Activated T-helper 2 cell treated with anti-CD3 and anti-CD28 coated beads, Interferon-gamma antibody, Interleukin-2, Interleukin-4, amounts not matched to agents 10 μg/mL and 5 μg/mL and 100 μg/mL, durations not matched to agents 14 hours and 24 hours and 36 hours (primary cell): ENCODE measurements at regions not wholly inside any gene's neighbourhood (a gene's known extent, or its start where the extent isn't known, plus 50 kb on each side); places are given as distances from the start of the nearest gene placed in this dataset.
A peak's percentile ranks its signal among the peaks of the same experiment; 100 is the strongest.

Experiments used
- DNase-seq: peaks from one replicate; pipeline ENCODE4 v3.0.0; 2021; ENCODE audit warnings: low spot score
- H3K27ac Mint-ChIP-seq: one replicate; pipeline ENCODE4 v1.8.0; 2021; ENCODE audit warnings: mixed read lengths
- H3K27me3 Mint-ChIP-seq: one replicate; pipeline ENCODE4 v1.8.0; 2021; ENCODE audit warnings: low read depth, mixed read lengths
- H3K36me3 Mint-ChIP-seq: one replicate; pipeline ENCODE4 v1.8.0; 2021; ENCODE audit warnings: low read depth, mixed read lengths
- H3K4me1 Mint-ChIP-seq: one replicate; pipeline ENCODE4 v1.8.0; 2021; ENCODE audit warnings: low read depth, mixed read lengths
- H3K4me3 Mint-ChIP-seq: one replicate; pipeline ENCODE4 v1.8.0; 2021; ENCODE audit warnings: low read depth, mild to moderate bottlenecking, moderate library complexity, mixed read lengths
- H3K9me3 Mint-ChIP-seq: one replicate; pipeline ENCODE4 v1.8.0; 2021; ENCODE audit warnings: mixed read lengths
- intact Hi-C: fragments of 100-400 bp; cut with micrococcal nuclease; formaldehyde crosslinking; loops from one replicate; pipeline ENCODE4 v1.15.1; 2023

DNA sequence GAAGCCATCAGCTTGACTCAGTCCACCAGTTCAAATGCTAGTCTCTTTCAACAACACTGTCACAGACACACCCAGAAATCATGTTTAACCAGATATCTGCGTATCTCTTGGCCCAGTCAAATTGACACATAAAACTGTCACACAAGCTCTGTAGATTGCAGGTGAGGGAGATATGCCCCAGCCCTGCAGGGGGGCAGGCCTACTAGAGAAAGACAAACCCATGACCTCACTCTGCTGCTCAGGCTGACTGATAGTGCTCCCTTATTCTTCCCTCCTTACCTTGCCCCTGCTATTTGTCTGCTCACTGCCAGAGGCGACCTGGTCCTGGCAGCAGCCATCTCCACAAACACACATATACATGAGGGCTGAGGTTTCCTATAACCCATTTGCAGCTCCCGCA lies 351.3 kb downstream of the DRD1 start:
- no peak overlapping the region for H3K4me3 Mint-ChIP-seq
- no peaks in the 10 kb centered on the region for H3K9me3 Mint-ChIP-seq
- no peak overlapping the region for H3K27ac Mint-ChIP-seq
- H3K36me3 Mint-ChIP-seq = no peaks in the 10 kb centered on the region
- no peaks in the 10 kb centered on the region for H3K27me3 Mint-ChIP-seq
- H3K4me1 Mint-ChIP-seq = no peaks in the 10 kb centered on the region
- no peak for DNase-seq
- intact Hi-C loops = no loop called here

DNA sequence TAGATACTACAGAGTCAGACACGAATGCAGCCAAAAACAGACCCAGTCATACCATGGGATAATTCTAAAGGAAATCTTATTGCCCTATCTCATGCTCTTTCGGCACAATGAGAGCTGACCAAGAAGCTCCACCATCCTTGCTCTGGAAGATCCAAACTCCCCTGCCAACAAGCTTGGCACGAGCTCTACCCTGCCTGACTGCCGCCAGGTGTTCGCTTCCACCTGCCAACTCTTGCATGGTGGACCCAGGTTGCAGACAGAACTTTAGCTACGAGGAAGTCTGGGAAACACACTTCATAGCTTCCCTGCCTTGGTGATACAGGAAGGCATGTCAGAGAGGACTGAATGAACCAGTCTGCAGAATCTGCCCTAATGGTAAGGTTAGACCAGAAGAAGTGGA lies 355.0 kb downstream of the DRD1 start:
- intact Hi-C loops = no loop called here
- no peak for DNase-seq
- no peaks in the 10 kb centered on the region for H3K9me3 Mint-ChIP-seq
- H3K27ac Mint-ChIP-seq = no peak overlapping the region
- H3K4me1 Mint-ChIP-seq = no peaks in the 10 kb centered on the region
- H3K36me3 Mint-ChIP-seq = no peaks in the 10 kb centered on the region
- no peak overlapping the region for H3K4me3 Mint-ChIP-seq
- no peaks in the 10 kb centered on the region for H3K27me3 Mint-ChIP-seq

DNA sequence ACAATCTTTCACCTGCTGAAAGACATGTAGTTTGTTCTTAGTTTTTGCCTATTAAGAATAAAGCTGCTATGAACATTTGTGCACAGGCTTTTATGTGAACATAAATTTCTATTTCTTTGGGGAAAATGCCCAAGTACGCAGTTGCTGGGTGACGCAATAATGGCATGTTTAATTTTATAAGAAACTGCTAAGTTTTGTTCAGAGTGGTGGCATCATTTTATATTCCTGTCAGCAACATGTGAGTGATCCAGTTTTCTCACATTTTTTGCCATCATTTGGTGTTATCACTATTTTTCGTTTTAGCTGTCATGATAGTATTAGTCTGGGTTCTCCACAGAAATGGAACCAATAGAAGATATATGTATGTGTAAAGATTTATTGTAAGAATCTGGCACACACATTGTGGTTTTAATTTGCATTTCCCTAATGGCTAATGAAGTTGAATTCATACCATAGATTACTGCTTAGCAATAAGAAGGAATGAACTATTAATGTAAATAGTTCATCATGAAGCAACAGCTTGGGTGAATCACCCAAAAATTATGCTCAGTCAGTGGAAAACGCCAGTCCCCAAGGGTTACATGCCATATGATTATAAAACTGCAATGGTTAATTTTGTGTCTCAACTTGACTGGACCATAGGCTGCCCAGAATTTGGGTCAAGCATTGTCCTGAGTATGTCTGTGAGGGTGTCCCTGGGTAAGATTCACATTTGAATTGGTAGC lies 358.6 kb downstream of the MSX2 start:
- intact Hi-C loops = no loop called here
- DNase-seq = no peak
- no peaks in the 10 kb centered on the region for H3K27me3 Mint-ChIP-seq
- no peak overlapping the region for H3K27ac Mint-ChIP-seq
- H3K4me3 Mint-ChIP-seq = no peak overlapping the region
- H3K4me1 Mint-ChIP-seq = no peaks in the 10 kb centered on the region
- H3K9me3 Mint-ChIP-seq = no peaks in the 10 kb centered on the region
- H3K36me3 Mint-ChIP-seq = no peaks in the 10 kb centered on the region

DNA sequence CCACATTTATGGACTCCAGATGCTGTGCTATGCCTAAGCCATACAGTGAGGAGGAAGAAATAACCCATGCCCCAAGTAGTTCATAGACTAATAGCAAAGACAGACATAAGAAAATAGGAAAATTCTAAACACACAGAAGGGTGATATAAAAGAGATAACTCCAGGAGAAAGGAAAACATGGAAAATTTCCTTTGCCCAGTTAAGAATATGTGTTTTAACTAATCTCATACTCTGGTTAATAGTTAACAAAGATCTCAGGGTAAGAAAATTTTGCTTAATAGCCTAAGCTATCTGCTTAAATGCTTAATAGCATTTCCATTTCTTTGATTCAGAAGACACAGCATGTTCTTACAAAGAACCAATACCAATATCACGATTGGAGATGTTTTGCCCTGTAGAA lies 358.0 kb downstream of the MSX2 start:
- no peak for DNase-seq
- Mint-ChIP-seq H3K4me1 (no peaks in the 10 kb centered on the region), H3K4me3 (no peak overlapping the region), H3K27me3 (no peaks in the 10 kb centered on the region), H3K9me3 (no peaks in the 10 kb centered on the region), H3K36me3 (no peaks in the 10 kb centered on the region), H3K27ac (no peak overlapping the region)
- intact Hi-C loops = no loop called here

DNA sequence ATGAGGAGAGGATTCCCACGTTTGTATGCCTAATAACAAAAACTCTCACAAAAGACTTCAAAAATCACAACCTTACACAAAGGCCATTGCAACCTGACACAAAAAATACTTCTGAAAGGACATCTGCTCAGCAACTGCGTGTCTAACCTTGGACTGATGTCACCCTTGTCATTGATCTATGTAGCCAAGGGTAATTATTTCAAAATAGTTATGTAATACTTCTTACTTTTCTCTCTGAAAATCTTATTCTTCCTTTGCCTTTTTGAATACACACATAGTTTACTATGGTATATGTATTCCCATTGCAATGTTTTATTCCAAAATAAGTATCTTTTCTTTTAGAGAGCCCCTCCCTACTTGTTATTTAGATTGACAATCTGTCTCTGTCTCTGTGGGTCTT lies 355.3 kb downstream of the MSX2 start:
- Mint-ChIP-seq H3K36me3 (no peaks in the 10 kb centered on the region), H3K27ac (no peak overlapping the region), H3K9me3 (no peaks in the 10 kb centered on the region), H3K4me1 (no peaks in the 10 kb centered on the region), H3K4me3 (no peak overlapping the region), H3K27me3 (no peaks in the 10 kb centered on the region)
- DNase-seq = no peak
- intact Hi-C loops = no loop called here

DNA sequence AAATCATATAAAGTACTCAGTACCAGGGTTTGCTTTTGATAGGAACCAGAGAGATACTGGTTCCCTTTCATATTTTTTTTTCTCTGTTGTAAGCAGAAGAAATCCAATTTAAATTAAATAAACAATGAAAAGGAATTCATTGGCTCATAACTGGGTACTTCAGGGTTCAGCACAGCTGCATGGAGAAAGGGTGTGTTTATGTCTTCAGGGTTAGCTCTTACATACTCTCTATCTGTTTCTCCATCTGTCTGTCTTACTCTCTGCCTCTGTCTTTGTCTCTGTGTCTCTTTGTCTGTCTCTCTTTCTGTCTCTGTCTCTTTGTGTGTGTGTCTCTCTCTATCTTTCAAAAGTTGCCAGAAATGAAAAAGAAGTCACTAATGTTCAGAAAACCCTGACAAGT lies 345.9 kb downstream of the MSX2 start:
- Mint-ChIP-seq H3K9me3 (no peaks in the 10 kb centered on the region), H3K4me3 (no peak overlapping the region), H3K27me3 (no peaks in the 10 kb centered on the region), H3K36me3 (no peaks in the 10 kb centered on the region), H3K27ac (no peak overlapping the region), H3K4me1 (no peaks in the 10 kb centered on the region)
- intact Hi-C loops = no loop called here
- no peak for DNase-seq

DNA sequence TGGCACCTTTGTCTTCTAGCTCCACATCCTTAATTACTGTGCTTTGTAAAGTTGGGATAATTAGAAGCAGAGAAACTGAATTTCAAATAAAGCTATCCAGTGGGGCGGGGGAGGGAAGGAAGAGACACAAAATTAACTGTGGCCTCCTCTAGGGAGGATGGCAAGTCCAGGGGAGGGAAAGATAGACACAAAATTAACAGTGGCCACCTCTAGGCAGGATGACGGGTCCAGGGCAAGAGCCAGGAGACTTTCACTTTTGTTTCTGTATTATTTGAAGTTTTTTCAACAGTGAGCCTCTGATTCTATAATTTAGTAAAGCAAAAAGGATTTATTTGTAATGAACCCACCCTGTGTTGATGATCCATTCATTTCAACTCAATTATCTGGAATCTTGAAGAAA lies 335.9 kb downstream of the MSX2 start:
- H3K4me3 Mint-ChIP-seq = peak overlapping the region; percentile 63
- H3K27me3 Mint-ChIP-seq = peaks cover 24% of the 10 kb centered on the region
- peaks cover 8% of the 10 kb centered on the region for H3K4me1 Mint-ChIP-seq
- intact Hi-C loops = no loop called here
- H3K36me3 Mint-ChIP-seq = no peaks in the 10 kb centered on the region
- no peak for DNase-seq
- no peak overlapping the region for H3K27ac Mint-ChIP-seq
- no peaks in the 10 kb centered on the region for H3K9me3 Mint-ChIP-seq

DNA sequence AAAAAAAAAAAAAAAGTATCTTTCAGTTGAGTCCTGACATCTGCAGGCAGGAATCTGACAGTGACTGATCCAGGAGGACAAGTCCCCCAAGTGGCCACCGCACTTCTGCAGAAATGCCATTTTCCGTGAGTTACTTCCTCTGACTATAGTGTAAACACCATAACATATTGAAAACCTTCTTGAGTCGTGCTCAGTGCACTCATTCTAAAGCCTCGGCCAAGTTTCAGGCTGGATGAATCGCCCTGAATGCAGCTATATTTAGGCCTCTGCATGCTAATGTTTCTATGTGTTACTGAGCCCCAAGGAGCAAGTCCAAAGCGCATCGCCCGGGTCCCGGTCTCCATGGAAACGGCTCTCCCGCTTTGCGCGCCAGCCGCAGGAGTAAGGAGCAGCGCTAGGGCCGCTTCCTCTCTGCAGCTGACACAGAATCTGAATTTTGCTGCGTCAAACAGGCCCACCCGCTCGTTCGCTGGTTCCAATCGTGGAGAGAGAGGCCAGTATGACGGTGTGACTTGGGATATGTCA lies 335.4 kb downstream of the MSX2 start:
- H3K27me3 Mint-ChIP-seq = peaks cover 24% of the 10 kb centered on the region
- H3K4me3 Mint-ChIP-seq = peak overlapping the region; percentile 63
- intact Hi-C loops = no loop called here
- no peak overlapping the region for H3K27ac Mint-ChIP-seq
- no peaks in the 10 kb centered on the region for H3K9me3 Mint-ChIP-seq
- H3K4me1 Mint-ChIP-seq = peaks cover 8% of the 10 kb centered on the region
- no peak for DNase-seq
- no peaks in the 10 kb centered on the region for H3K36me3 Mint-ChIP-seq

DNA sequence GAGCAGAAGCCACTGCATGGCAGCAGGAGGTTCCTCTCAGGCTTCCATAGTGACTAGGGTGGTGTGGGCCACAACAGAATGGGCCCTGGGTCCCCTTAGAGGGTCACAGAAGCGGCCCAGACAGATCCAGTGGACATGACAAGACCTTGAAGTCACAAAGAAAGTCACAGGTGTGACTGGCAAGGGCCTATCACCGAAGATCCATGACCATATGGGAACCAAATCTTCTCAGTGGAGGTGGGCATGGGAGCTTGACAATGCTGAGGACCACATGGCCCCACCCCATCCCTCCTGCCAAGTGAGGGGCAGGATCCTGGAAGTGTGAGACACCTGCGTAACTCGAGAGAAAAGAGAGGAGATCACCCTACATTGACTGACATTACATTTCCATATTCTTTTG lies 332.4 kb downstream of the MSX2 start:
- H3K4me1 Mint-ChIP-seq = peaks cover 8% of the 10 kb centered on the region
- H3K9me3 Mint-ChIP-seq = no peaks in the 10 kb centered on the region
- peaks cover 22% of the 10 kb centered on the region for H3K27me3 Mint-ChIP-seq
- no peak overlapping the region for H3K27ac Mint-ChIP-seq
- no peak overlapping the region for H3K4me3 Mint-ChIP-seq
- DNase-seq = no peak
- intact Hi-C loops = no loop called here
- H3K36me3 Mint-ChIP-seq = no peaks in the 10 kb centered on the region

DNA sequence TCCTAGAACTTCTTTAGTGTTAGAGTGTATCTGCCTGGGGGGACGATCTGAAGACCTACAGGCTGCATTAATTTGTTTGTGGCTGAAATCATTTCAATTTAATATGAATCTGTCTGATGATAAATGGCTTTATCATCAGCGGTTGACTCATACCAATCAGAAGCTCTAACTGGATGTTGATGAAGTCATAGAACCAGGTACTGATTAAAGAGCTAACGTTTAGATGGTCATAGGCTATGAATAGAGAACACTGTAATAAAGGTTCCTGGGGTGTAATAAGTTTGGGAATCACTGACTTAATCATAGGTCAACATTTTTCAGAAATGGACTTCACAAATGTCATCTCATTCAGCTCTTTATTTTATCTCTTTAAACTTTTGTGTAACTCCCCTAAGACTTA lies 329.9 kb downstream of the MSX2 start:
- Mint-ChIP-seq H3K27me3 (peaks cover 11% of the 10 kb centered on the region), H3K27ac (no peak overlapping the region), H3K9me3 (no peaks in the 10 kb centered on the region), H3K4me1 (no peaks in the 10 kb centered on the region), H3K36me3 (no peaks in the 10 kb centered on the region), H3K4me3 (no peak overlapping the region)
- intact Hi-C loops = no loop called here
- no peak for DNase-seq

DNA sequence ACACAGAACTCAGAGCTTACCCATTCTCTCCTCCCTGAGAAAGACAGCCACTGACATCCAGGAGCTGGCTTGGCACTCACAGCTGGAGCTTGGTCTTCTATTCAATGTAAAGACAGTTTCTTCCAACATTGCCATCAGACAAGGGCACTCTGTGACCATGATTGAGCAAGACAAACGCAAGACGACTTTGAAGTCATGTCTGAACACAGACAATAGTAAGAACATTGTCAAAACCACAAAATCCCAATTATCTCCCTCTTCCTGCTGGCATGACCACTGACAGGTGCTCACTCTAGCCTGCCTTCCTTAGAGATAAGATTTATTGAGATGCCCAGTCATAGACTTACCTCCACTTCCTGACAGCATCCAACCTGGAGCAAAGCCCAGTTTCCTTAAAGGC lies 328.0 kb downstream of the MSX2 start:
- Mint-ChIP-seq H3K9me3 (no peaks in the 10 kb centered on the region), H3K4me3 (no peak overlapping the region), H3K27me3 (peaks cover 2% of the 10 kb centered on the region), H3K27ac (no peak overlapping the region), H3K4me1 (no peaks in the 10 kb centered on the region), H3K36me3 (no peaks in the 10 kb centered on the region)
- intact Hi-C loops = no loop called here
- DNase-seq = no peak

DNA sequence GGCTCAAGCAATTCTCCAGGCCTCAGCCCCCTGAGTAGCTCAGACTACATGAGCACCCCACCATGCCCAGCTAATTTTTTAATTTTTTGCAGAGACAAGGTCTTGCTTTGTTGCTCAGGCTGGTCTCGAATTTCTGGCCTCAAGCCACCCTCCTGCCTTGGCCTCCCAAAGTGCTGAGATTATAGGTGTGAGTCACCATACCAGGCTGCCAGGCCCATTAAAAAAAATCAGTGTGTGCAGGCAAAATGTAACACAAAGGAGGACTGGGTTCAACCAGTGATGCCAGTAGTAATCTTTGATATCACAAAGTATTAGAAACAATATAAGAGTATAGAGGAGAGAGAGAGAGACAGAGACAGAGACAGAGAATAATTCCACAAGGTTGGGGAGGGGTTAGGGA lies 322.7 kb downstream of the MSX2 start:
- Mint-ChIP-seq H3K4me3 (no peak overlapping the region), H3K27ac (no peak overlapping the region), H3K36me3 (no peaks in the 10 kb centered on the region), H3K9me3 (no peaks in the 10 kb centered on the region), H3K27me3 (no peaks in the 10 kb centered on the region), H3K4me1 (no peaks in the 10 kb centered on the region)
- DNase-seq = no peak
- intact Hi-C loops = no loop called here

DNA sequence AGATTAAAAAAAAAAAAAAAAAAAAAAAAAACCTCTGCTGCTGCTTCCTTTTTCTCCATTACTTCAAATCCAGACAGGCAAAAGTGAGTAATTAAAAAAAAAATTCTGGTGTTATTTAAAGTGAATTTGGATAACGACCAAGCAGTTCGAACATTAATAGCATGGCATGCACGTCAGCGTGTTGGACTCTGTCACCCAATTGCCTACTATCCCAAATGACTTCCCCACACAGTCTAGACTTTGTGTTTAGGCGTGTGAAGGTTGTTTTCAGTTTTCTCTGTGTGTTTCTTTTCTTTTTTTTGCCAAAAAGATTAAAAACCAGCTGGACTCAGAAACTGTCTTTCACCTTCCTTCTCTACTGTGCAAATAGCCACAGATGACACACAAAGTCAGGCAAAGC lies 321.4 kb downstream of the MSX2 start:
- Mint-ChIP-seq H3K27me3 (no peaks in the 10 kb centered on the region), H3K27ac (no peak overlapping the region), H3K36me3 (no peaks in the 10 kb centered on the region), H3K9me3 (no peaks in the 10 kb centered on the region), H3K4me3 (no peak overlapping the region), H3K4me1 (no peaks in the 10 kb centered on the region)
- no peak for DNase-seq
- intact Hi-C loops = no loop called here

DNA sequence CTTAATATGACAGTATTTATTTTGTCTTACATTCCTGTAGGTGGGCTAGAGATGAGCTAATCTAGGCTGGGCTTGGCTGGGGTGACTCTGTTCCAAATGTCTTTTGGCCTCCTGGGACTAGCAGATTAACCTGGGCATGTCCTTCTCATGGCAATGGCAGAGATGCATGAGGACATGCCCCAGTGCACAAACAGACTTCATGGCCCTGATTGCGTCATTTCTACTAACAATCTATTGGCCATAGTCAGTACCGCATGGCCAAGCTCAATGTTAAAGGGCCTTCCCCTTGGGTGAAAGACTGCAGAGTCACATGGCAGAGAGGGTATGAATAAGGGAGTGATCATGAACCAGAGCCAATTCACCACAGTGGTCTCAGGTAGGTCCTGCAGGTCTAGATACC lies 313.4 kb downstream of the MSX2 start:
- H3K4me3 Mint-ChIP-seq = no peak overlapping the region
- H3K27ac Mint-ChIP-seq = no peak overlapping the region
- intact Hi-C loops = no loop called here
- H3K36me3 Mint-ChIP-seq = no peaks in the 10 kb centered on the region
- H3K4me1 Mint-ChIP-seq = no peaks in the 10 kb centered on the region
- no peak for DNase-seq
- H3K9me3 Mint-ChIP-seq = no peaks in the 10 kb centered on the region
- no peaks in the 10 kb centered on the region for H3K27me3 Mint-ChIP-seq
